Psoas muscle (tissue), 7 donors: ENCODE measurements at regions not wholly inside any gene's neighbourhood (a gene's known extent, or its start where the extent isn't known, plus 50 kb on each side); places are given as distances from the start of the nearest gene placed in this dataset.

Source experiments
- ATAC-seq, 4 donors: fragments of 200-7000 bp; cut with Tn5 transposase; one replicate each; pipeline ENCODE4 v1.9.1; 2020; ENCODE audit warnings: moderate library complexity in 3 of 4, mild to moderate bottlenecking in 2 of 4
- DNase-seq, 2 donors: peaks; one replicate each; pipeline ENCODE4 v3.0.0-alpha.2; 2020
- H3K27ac ChIP-seq: fragments of 200-600 bp; one replicate; pipeline ENCODE4 v1.8.0; 2022
- H3K27me3 ChIP-seq, 3 donors: fragments of 200-600 bp in 1 of 3; one replicate each; pipeline versions ENCODE4 v1.6.1 to v1.8.0; 2013 to 2022; ENCODE audit warnings: low read length in 2 of 3, mild to moderate bottlenecking in 2 of 3, moderate library complexity in 1 of 3; ENCODE audit not compliant: insufficient read depth in 3 of 3
- H3K36me3 ChIP-seq, 2 donors: fragments of 200-600 bp in 1 of 2; one replicate each; pipeline versions ENCODE4 v1.6.1 to v1.8.0; 2013 to 2022; ENCODE audit warnings: low read depth in 1 of 2, mild to moderate bottlenecking in 1 of 2, moderate library complexity in 1 of 2; ENCODE audit not compliant: insufficient read depth in 1 of 2
- H3K4me1 ChIP-seq: fragments of 200-600 bp; one replicate; pipeline ENCODE4 v1.8.0; 2022
- H3K4me3 ChIP-seq: fragments of 200-600 bp; one replicate; pipeline ENCODE4 v1.8.0; 2022; ENCODE audit warnings: mild to moderate bottlenecking
- H3K9me3 ChIP-seq: fragments of 200-600 bp; one replicate; pipeline ENCODE4 v1.8.0; 2022
- WGBS, 3 donors: extraction: QIAGEN DNeasy Blood & Tissue Kit; methylation state at CpG; one replicate each; pipeline versions ENCODE4 v1.1.6 to v1.1.7; 2013; 5-methylcytosine and 5-hydroxymethylcytosine counted together
- intact Hi-C, 2 donors: fragments of 100-400 bp; cut with DNase I; formaldehyde crosslinking; loops; one replicate each; pipeline versions ENCODE4 v1.11.0 to v1.14.2; 2022
- TF ChIP-seq, protein P1 (sequence below): fragments of 200-600 bp; IDR thresholded peaks from one replicate; pipeline ENCODE4 v1.8.0; 2022; ENCODE audit warnings: antibody characterized with exemption
- donor health status: healthy with polysubstance abuse.
- donor health status: DM: no; HTN: no; CAD: no; lungs with moderate emphysema.
- donor health status: Bipolar disorder and iron deficiency.
- donor health status: healthy.
- donor health status: DM: yes; HTN: yes; CAD: no.
- donor health status: DM: no; HTN: no; CAD: no.
- donor health status: DM: yes; HTN: yes; CAD: no.

DNA sequence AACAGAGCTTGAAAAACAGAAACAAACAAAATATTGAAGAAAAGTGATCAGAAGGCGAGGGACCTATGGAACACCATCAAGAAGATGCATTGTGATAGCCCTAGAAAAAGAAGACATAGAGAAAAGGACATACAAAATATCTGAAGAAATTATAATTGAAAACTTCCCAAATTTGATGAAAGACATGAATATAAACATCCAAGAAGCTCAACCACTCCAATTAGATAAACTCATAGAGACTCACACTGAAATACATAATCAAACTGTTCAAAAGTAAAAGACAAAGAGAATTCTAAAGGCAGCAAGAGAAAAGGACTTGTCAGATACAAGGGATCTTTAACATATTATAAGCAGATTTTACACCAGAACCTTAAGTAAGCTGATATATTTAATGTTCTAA, 869.8 kb downstream of the PCDH18 start:
- TF ChIP-seq, protein P1, sequence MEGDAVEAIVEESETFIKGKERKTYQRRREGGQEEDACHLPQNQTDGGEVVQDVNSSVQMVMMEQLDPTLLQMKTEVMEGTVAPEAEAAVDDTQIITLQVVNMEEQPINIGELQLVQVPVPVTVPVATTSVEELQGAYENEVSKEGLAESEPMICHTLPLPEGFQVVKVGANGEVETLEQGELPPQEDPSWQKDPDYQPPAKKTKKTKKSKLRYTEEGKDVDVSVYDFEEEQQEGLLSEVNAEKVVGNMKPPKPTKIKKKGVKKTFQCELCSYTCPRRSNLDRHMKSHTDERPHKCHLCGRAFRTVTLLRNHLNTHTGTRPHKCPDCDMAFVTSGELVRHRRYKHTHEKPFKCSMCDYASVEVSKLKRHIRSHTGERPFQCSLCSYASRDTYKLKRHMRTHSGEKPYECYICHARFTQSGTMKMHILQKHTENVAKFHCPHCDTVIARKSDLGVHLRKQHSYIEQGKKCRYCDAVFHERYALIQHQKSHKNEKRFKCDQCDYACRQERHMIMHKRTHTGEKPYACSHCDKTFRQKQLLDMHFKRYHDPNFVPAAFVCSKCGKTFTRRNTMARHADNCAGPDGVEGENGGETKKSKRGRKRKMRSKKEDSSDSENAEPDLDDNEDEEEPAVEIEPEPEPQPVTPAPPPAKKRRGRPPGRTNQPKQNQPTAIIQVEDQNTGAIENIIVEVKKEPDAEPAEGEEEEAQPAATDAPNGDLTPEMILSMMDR, result no peak
- H3K4me1 ChIP-seq, result no peaks in the 10 kb centered on the region
- peaks cover 4% of the 10 kb centered on the region for H3K9me3 ChIP-seq
- DNase-seq, result no peak
- H3K36me3 ChIP-seq, result no peaks in the 10 kb centered on the region
- no peak overlapping the region for H3K27ac ChIP-seq
- no peak overlapping the region for H3K4me3 ChIP-seq
- ATAC-seq, result no peak
- intact Hi-C loops, result no loop called here
- WGBS, 3 donors, result 69 to 78% (median 77%) methylated on average over 1 of the region's 1 CpG
- no peaks in the 10 kb centered on the region for H3K27me3 ChIP-seq

DNA sequence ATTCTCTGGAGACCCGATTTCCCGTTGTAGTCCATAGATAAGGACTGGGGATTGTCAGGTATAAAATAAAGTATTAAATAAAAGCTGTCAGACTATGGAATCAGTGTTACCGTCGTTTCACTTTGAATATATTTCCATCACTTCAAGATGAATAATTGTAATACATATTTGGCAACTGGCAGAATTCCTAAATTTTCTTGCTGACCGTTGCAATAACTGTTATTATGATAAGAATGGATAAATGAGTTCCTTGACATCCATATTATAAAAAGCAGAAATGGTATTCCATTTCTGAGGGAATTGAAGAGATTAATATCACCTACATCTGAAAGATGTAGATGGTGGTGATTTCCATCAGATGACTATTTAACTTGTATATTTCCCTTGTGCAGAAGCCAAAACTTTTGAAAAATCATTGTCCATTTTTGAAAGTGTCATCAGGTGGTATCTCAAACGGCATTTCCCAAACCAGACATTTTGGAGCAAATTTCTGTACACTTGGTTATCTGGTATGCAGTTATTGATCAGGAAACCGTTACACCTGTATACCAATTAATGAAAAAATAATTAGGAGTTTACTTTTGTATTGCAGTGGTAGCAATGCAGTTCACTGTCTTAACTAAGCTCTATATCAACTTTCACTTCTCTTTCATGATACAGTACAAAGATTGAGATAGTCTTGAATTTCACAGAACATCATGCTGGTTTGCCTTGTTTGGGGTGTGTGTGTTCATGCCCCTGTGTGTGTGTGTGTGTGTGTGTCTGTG, 878.5 kb downstream of the PCDH18 start:
- ATAC-seq (no peak), DNase-seq (no peak)
- WGBS, 3 donors, result 74 to 79% (median 77%) methylated on average over 7 of the region's 7 CpGs
- TF ChIP-seq, protein P1, result no peak
- H3K9me3 ChIP-seq, result no peaks in the 10 kb centered on the region
- no peaks in the 10 kb centered on the region for H3K4me1 ChIP-seq
- intact Hi-C loops, result no loop called here
- H3K27me3 ChIP-seq, result no peaks in the 10 kb centered on the region
- H3K27ac ChIP-seq, result no peak overlapping the region
- no peaks in the 10 kb centered on the region for H3K36me3 ChIP-seq
- no peak overlapping the region for H3K4me3 ChIP-seq

DNA sequence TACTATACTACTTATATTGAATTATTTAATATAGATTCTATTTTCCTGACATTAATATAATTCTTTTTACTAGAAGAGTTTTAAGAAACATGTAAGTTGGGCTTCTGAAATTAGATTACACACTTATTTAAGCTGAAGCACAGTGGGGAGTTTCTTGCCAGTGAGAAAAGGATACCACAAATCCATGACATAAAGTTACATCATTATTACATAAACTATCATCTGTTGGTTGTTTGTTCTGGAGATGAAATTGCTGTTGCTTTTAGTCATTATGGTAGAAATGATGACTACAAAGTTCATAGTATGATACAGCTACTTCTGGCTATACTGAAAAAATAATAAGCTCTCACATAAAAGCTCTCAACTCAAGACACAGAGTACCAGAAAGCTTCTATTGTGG, 880.4 kb downstream of the PCDH18 start:
- intact Hi-C loops, result no loop called here
- TF ChIP-seq, protein P1, result no peak
- Histone ChIP-seq H3K4me3 (no peak overlapping the region), H3K36me3 (no peaks in the 10 kb centered on the region), H3K27ac (no peak overlapping the region), H3K9me3 (no peaks in the 10 kb centered on the region), H3K4me1 (no peaks in the 10 kb centered on the region), H3K27me3 (no peaks in the 10 kb centered on the region)
- DNase-seq (no peak), ATAC-seq (no peak)

DNA sequence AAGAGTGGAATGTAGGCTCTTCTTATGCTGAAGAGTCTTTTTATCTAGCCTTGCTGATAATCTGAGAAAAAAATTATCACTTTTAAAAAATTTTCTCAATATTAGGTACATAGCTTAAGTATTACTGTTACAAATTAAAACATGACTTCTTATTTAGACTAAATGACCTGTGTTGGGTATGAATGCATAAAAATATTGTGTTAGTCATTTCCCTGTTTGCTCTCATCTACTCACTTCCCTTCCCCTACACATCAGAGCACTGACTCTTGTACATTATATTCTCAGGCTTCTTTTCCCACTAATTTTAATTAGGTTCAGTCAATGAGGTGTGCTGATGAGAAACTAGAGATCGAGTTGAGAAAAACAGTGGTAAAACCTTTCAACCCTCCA, 881.0 kb downstream of the PCDH18 start:
- Histone ChIP-seq H3K4me3 (no peak overlapping the region), H3K9me3 (no peaks in the 10 kb centered on the region), H3K27ac (no peak overlapping the region), H3K27me3 (no peaks in the 10 kb centered on the region), H3K36me3 (no peaks in the 10 kb centered on the region), H3K4me1 (no peaks in the 10 kb centered on the region)
- no peak for ATAC-seq
- TF ChIP-seq, protein P1, result no peak
- intact Hi-C loops, result no loop called here
- WGBS, 3 donors, result 76 to 83% (median 76%) methylated on average over 1 of the region's 1 CpG
- no peak for DNase-seq
